Trophoblast cell (in vitro differentiated cells and primary cell): ENCODE measurements at regions not wholly inside any gene's neighbourhood (a gene's known extent, or its start where the extent isn't known, plus 50 kb on each side); places are given as distances from the start of the nearest gene placed in this dataset.
A peak's percentile ranks its signal among the peaks of the same experiment; 100 is the strongest.

Experiments
- DNase-seq, 2 donors: peaks; one replicate each; pipeline ENCODE4 v3.0.0-alpha.2; 2016
- H2AFZ ChIP-seq: 2 replicates; pipeline ENCODE4 v1.6.1; 2013; ENCODE audit warnings: low read length, moderate library complexity, mild to moderate bottlenecking; ENCODE audit not compliant: insufficient read depth, poor library complexity
- H2AK5ac ChIP-seq: 2 replicates; pipeline ENCODE4 v1.6.1; 2013; ENCODE audit warnings: mild to moderate bottlenecking, low read length
- H2BK120ac ChIP-seq: 2 replicates; pipeline ENCODE4 v1.6.1; 2013; ENCODE audit warnings: low read length, mild to moderate bottlenecking, moderate library complexity; ENCODE audit not compliant: insufficient read depth, poor library complexity
- H2BK12ac ChIP-seq: 2 replicates; pipeline ENCODE4 v1.6.1; 2013; ENCODE audit warnings: mild to moderate bottlenecking, low read length, moderate library complexity
- H2BK5ac ChIP-seq: 2 replicates; pipeline ENCODE4 v1.6.1; 2013; ENCODE audit warnings: low read length, low read depth, moderate library complexity, mild to moderate bottlenecking; ENCODE audit not compliant: poor library complexity
- H3K14ac ChIP-seq: 2 replicates; pipeline ENCODE4 v1.6.1; 2013; ENCODE audit warnings: mild to moderate bottlenecking, low read length
- H3K18ac ChIP-seq: 2 replicates; pipeline ENCODE4 v1.6.1; 2013; ENCODE audit warnings: mild to moderate bottlenecking, low read length
- H3K23ac ChIP-seq: 2 replicates; pipeline ENCODE4 v1.6.1; 2013; ENCODE audit warnings: low read length
- H3K27ac ChIP-seq: 2 replicates; pipeline ENCODE4 v1.5.1; 2013; ENCODE audit warnings: low read depth, mild to moderate bottlenecking, inconsistent platforms, low read length, moderate library complexity
- H3K27me3 ChIP-seq: 2 replicates; pipeline ENCODE4 v1.6.1; 2013; ENCODE audit warnings: inconsistent platforms, mild to moderate bottlenecking, low read length, moderate library complexity; ENCODE audit not compliant: insufficient read depth
- H3K36me3 ChIP-seq, 2 experiments: 1 replicate in 1 of 2; 2 replicates in 1 of 2; pipeline ENCODE4 v1.6.1; 2013; ENCODE audit warnings: low read length in 2 of 2, mild to moderate bottlenecking in 2 of 2, moderate library complexity in 1 of 2; ENCODE audit not compliant: insufficient read depth in 2 of 2, control insufficient read depth in 1 of 2
- H3K4ac ChIP-seq: 2 replicates; pipeline ENCODE4 v1.6.1; 2013; ENCODE audit warnings: low read depth, mild to moderate bottlenecking, low read length, moderate library complexity
- H3K4me1 ChIP-seq, 2 experiments: 1 replicate in 1 of 2; 2 replicates in 1 of 2; pipeline ENCODE4 v1.6.1; 2013; ENCODE audit warnings: low read length in 2 of 2, mild to moderate bottlenecking in 2 of 2, moderate library complexity in 1 of 2; ENCODE audit not compliant: insufficient read depth in 2 of 2, control insufficient read depth in 1 of 2
- H3K4me2 ChIP-seq: 2 replicates; pipeline ENCODE4 v1.6.1; 2013; ENCODE audit warnings: inconsistent platforms, mild to moderate bottlenecking, low read length, moderate library complexity
- H3K4me3 ChIP-seq: 2 replicates; pipeline ENCODE4 v1.5.1; 2013; ENCODE audit warnings: mild to moderate bottlenecking, low read depth, low read length, inconsistent platforms
- H3K79me1 ChIP-seq: one replicate; pipeline ENCODE4 v1.6.1; 2013; ENCODE audit warnings: low read length
- H3K79me2 ChIP-seq: 2 replicates; pipeline ENCODE4 v1.6.1; 2013; ENCODE audit warnings: low read length, mild to moderate bottlenecking; ENCODE audit not compliant: control insufficient read depth, insufficient read depth, poor library complexity
- H3K9ac ChIP-seq: 2 replicates; pipeline ENCODE4 v1.6.1; 2013; ENCODE audit warnings: mild to moderate bottlenecking, low read length
- H3K9me3 ChIP-seq: 2 replicates; pipeline ENCODE4 v1.6.1; 2013; ENCODE audit warnings: low read depth, mild to moderate bottlenecking, control low read depth, inconsistent platforms, low read length; ENCODE audit not compliant: insufficient read depth
- H4K12ac ChIP-seq: 2 replicates; pipeline ENCODE4 v1.6.1; 2013; ENCODE audit warnings: low read depth, mild to moderate bottlenecking, low read length, moderate library complexity
- H4K8ac ChIP-seq: 2 replicates; pipeline ENCODE4 v1.6.1; 2013; ENCODE audit warnings: low read depth, mild to moderate bottlenecking, low read length, moderate library complexity
- H4K91ac ChIP-seq: one replicate; pipeline ENCODE4 v1.6.1; 2013; ENCODE audit warnings: low read depth, mild to moderate bottlenecking, low read length, moderate library complexity
- WGBS: extraction: QIAGEN DNeasy Blood & Tissue Kit; methylation state at CpG from one replicate; pipeline ENCODE4 v1.1.7; 2013; ENCODE audit warnings: missing lambda C conversion rate; ENCODE audit not compliant: insufficient read length, insufficient coverage; ENCODE audit errors: extremely low coverage; 5-methylcytosine and 5-hydroxymethylcytosine counted together

GRCh38 chr18:68441241-68441640 is 273.7 kb downstream of the TMX3 start:
- H4K12ac ChIP-seq: no peak overlapping the region
- H3K79me2 ChIP-seq: no peaks in the 10 kb centered on the region
- H4K91ac ChIP-seq: no peak overlapping the region
- H4K8ac ChIP-seq: no peak overlapping the region
- no peak overlapping the region for H3K18ac ChIP-seq
- H3K4me3 ChIP-seq: no peak overlapping the region
- no CpG with 5 or more reads among the region's 3 CpGs for WGBS
- no peaks in the 10 kb centered on the region for H3K9me3 ChIP-seq
- H2AK5ac ChIP-seq: no peak overlapping the region
- DNase-seq: no peak
- no peak overlapping the region for H3K14ac ChIP-seq
- H2BK120ac ChIP-seq: no peak overlapping the region
- H3K27ac ChIP-seq: no peak overlapping the region
- H3K4me2 ChIP-seq: no peak overlapping the region
- peaks cover 0 to 6% of the 10 kb centered on the region in 2 experiments for H3K4me1 ChIP-seq
- no peak overlapping the region for H3K4ac ChIP-seq
- H2BK5ac ChIP-seq: no peak overlapping the region
- H2AFZ ChIP-seq: no peak overlapping the region
- no peaks in the 10 kb centered on the region for H3K27me3 ChIP-seq
- H2BK12ac ChIP-seq: no peak overlapping the region
- H3K23ac ChIP-seq: no peak overlapping the region
- H3K9ac ChIP-seq: no peak overlapping the region
- no peaks in the 10 kb centered on the region for H3K79me1 ChIP-seq
- H3K36me3 ChIP-seq: peaks cover 0 to 2% of the 10 kb centered on the region in 2 experiments

- Histone ChIP-seq H3K27ac (no peak overlapping the region), H2BK120ac (no peak overlapping the region)
These were observed 274.5 kb downstream of the TMX3 start for GRCh38 chr18:68440433-68440832.

DNA sequence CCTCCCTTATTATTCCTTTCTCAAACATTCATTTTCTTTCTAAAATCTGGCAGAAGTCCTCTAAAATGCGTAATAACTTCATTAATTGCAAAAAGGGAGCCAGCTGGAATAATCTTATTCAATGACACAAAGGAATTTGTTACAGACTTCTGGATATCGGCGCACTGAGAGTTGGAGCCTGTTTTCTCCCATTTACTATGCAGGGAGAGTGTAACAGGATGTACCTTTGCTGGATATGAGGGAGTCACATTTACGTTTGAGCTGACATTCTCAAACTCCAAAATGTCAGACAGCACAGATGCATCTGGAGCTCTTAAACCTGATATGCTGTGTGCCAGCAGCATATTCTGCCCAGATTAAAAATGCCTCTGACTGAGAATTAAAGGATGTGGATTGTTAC is 275.3 kb downstream of the TMX3 start:
- Histone ChIP-seq H3K9ac (no peak overlapping the region), H3K4me3 (no peak overlapping the region), H3K9me3 (no peaks in the 10 kb centered on the region), H4K8ac (no peak overlapping the region), H2AFZ (no peak overlapping the region), H3K27ac (no peak overlapping the region), H2AK5ac (no peak overlapping the region), H2BK120ac (no peak overlapping the region), H3K79me1 (no peaks in the 10 kb centered on the region), H3K27me3 (no peaks in the 10 kb centered on the region), H2BK5ac (no peak overlapping the region), H4K91ac (no peak overlapping the region), H3K4me1 (peaks cover 0 to 6% of the 10 kb centered on the region in 2 experiments), H3K23ac (no peak overlapping the region), H3K79me2 (no peaks in the 10 kb centered on the region), H3K36me3 (peaks cover 0 to 2% of the 10 kb centered on the region in 2 experiments), H4K12ac (no peak overlapping the region), H3K18ac (no peak overlapping the region), H3K4me2 (no peak overlapping the region), H2BK12ac (no peak overlapping the region), H3K4ac (no peak overlapping the region), H3K14ac (no peak overlapping the region)
- DNase-seq: no peak
- WGBS: no CpG with 5 or more reads among the region's 4 CpGs

More at GRCh38 chr18:68440433-68440832, 274.5 kb downstream of the TMX3 start:
- Histone ChIP-seq H3K79me1 (no peaks in the 10 kb centered on the region), H3K23ac (no peak overlapping the region), H3K4ac (no peak overlapping the region), H3K18ac (no peak overlapping the region), H2BK5ac (no peak overlapping the region), H3K14ac (no peak overlapping the region), H3K9ac (no peak overlapping the region), H3K4me2 (no peak overlapping the region), H4K8ac (no peak overlapping the region), H3K79me2 (no peaks in the 10 kb centered on the region), H2AK5ac (no peak overlapping the region), H2BK12ac (no peak overlapping the region), H3K4me3 (no peak overlapping the region), H2AFZ (no peak overlapping the region), H3K27me3 (no peaks in the 10 kb centered on the region), H3K4me1 (peaks cover 0 to 6% of the 10 kb centered on the region in 2 experiments), H3K9me3 (no peaks in the 10 kb centered on the region), H3K36me3 (peaks cover 0 to 2% of the 10 kb centered on the region in 2 experiments), H4K12ac (no peak overlapping the region), H4K91ac (no peak overlapping the region)
- no CpG with 5 or more reads among the region's 6 CpGs for WGBS
- DNase-seq: no peak

DNA sequence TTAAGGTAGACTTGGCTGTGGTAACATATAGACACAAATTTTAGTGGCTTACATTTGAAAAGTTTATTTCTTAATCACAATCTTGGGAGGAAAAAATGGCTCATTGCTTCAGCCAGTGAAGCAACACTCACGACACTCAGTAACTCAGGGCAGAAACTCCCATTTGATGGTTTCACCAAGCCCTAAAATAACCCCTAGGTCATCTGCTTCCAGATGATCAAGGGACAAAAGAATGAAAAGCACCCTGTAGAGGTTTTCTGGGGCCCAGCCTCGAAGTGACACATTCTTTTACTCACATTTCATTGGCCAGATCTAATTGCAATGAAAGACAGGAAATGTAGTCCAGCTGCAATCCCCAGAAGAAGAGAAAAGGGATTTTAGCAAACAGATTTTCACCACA is 275.9 kb downstream of the TMX3 start:
- H3K27me3 ChIP-seq: no peaks in the 10 kb centered on the region
- peaks cover 0 to 2% of the 10 kb centered on the region in 2 experiments for H3K36me3 ChIP-seq
- H3K14ac ChIP-seq: no peak overlapping the region
- H3K27ac ChIP-seq: no peak overlapping the region
- H3K79me2 ChIP-seq: no peaks in the 10 kb centered on the region
- H3K4me3 ChIP-seq: no peak overlapping the region
- H2BK5ac ChIP-seq: no peak overlapping the region
- no peak overlapping the region for H2BK12ac ChIP-seq
- H4K91ac ChIP-seq: no peak overlapping the region
- H2BK120ac ChIP-seq: peak overlapping the region; percentile 11
- no peak overlapping the region for H3K4me2 ChIP-seq
- WGBS: no CpG with 5 or more reads among the region's 2 CpGs
- no peak overlapping the region for H3K4ac ChIP-seq
- peak; percentile 60 to 88 for DNase-seq
- H3K9ac ChIP-seq: no peak overlapping the region
- H2AFZ ChIP-seq: no peak overlapping the region
- no peak overlapping the region for H4K8ac ChIP-seq
- no peak overlapping the region for H2AK5ac ChIP-seq
- H3K4me1 ChIP-seq: peaks cover 0 to 6% of the 10 kb centered on the region in 2 experiments
- no peak overlapping the region for H4K12ac ChIP-seq
- no peaks in the 10 kb centered on the region for H3K79me1 ChIP-seq
- no peak overlapping the region for H3K23ac ChIP-seq
- H3K9me3 ChIP-seq: no peaks in the 10 kb centered on the region
- H3K18ac ChIP-seq: no peak overlapping the region
